Urinary bladder (tissue), 3 donors: ENCODE measurements at regions not wholly inside any gene's neighbourhood (a gene's known extent, or its start where the extent isn't known, plus 50 kb on each side); places are given as distances from the start of the nearest gene placed in this dataset.

Experiments
- DNase-seq: peaks from one replicate; pipeline ENCODE4 v3.0.0-alpha.2; 2015; ENCODE audit errors: extremely low spot score
- H3K27ac ChIP-seq: one replicate; pipeline ENCODE4 v1.5.1; 2013; ENCODE audit warnings: low read depth, mild to moderate bottlenecking, moderate library complexity
- H3K36me3 ChIP-seq: one replicate; pipeline ENCODE4 v1.6.1; 2013; ENCODE audit warnings: mild to moderate bottlenecking, moderate library complexity; ENCODE audit not compliant: insufficient read depth
- H3K4me1 ChIP-seq: one replicate; pipeline ENCODE4 v1.6.1; 2013; ENCODE audit warnings: mild to moderate bottlenecking, moderate library complexity; ENCODE audit not compliant: insufficient read depth
- H3K4me3 ChIP-seq: one replicate; pipeline ENCODE4 v1.5.1; 2013; ENCODE audit warnings: low read depth, low read length
- WGBS: extraction: QIAGEN DNeasy Blood & Tissue Kit; methylation state at CpG from one replicate; pipeline ENCODE4 v1.1.7; 2013; 5-methylcytosine and 5-hydroxymethylcytosine counted together
- donor health status: healthy with polysubstance abuse.
- donor health status: healthy.

DNA sequence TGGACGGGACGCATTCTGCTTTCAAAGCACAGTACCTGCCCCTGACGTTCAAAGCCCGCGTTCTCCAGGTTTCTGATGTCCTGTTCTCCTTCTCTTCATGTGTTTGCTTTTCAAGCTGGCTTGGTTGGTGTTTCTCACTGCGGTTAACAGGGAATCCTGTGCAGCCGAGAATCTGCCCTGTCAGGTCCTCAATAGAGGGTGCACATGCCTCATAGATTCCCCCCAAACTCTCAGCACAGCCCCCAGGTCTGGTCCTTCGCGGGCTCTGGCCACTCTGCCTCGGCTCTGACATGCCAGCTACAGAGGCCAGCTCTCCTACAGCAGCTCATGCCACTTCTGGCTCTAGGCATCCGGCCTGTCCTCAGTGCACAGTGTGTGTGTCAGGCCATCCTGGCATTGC, 1343.8 kb downstream of the TBC1D22A start:
- H3K36me3 ChIP-seq = no peaks in the 10 kb centered on the region
- H3K4me1 ChIP-seq = no peaks in the 10 kb centered on the region
- 85% methylated on average over 11 of the region's 11 CpGs for WGBS
- no peak for DNase-seq
- H3K4me3 ChIP-seq = no peak overlapping the region
- H3K27ac ChIP-seq = no peak overlapping the region

DNA sequence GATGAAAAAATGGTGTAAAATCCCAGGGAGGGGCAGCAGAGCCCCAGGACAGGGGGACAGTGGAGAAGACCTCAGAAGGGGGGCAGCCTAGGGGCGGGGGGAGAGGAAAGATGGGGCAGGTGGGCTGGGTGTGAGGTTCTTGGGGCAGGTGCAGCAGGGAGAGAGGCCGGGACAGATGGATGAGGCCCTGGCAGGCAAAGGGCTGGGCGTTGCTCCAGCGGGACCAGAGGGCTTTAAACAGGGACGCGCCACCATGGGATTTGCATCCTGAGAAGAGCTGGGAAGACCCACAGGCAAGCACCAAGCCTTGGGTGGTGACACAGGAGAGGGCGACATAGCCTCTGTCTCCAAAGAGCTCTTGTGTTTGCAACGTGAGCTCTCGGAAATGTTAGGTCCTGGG, 1342.8 kb downstream of the TBC1D22A start:
- no peaks in the 10 kb centered on the region for H3K36me3 ChIP-seq
- H3K27ac ChIP-seq = no peak overlapping the region
- H3K4me3 ChIP-seq = no peak overlapping the region
- DNase-seq = no peak
- no peaks in the 10 kb centered on the region for H3K4me1 ChIP-seq
- WGBS = 63% methylated on average over 9 of the region's 9 CpGs

DNA sequence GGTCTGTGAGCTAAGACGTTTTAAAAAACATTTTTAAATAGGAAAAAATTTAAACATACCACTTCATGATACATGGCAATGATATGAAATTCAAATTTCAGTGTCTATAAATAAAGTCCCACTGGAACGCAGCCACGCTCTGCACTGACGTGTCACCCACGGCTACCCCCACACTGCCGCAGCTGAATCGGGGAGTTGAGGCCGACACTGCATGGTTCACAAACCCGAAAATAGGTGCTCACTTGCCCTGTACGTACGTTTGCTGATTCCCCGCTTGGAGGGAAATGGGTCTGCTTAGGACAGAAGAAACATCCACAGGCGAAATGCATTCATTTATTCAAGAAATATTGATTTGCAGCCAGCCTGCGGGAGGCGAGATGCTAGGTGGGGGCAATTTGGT, 1342.3 kb downstream of the TBC1D22A start:
- 80% methylated on average over 15 of the region's 15 CpGs for WGBS
- no peak overlapping the region for H3K4me3 ChIP-seq
- H3K27ac ChIP-seq = no peak overlapping the region
- H3K4me1 ChIP-seq = no peaks in the 10 kb centered on the region
- DNase-seq = no peak
- H3K36me3 ChIP-seq = no peaks in the 10 kb centered on the region

DNA sequence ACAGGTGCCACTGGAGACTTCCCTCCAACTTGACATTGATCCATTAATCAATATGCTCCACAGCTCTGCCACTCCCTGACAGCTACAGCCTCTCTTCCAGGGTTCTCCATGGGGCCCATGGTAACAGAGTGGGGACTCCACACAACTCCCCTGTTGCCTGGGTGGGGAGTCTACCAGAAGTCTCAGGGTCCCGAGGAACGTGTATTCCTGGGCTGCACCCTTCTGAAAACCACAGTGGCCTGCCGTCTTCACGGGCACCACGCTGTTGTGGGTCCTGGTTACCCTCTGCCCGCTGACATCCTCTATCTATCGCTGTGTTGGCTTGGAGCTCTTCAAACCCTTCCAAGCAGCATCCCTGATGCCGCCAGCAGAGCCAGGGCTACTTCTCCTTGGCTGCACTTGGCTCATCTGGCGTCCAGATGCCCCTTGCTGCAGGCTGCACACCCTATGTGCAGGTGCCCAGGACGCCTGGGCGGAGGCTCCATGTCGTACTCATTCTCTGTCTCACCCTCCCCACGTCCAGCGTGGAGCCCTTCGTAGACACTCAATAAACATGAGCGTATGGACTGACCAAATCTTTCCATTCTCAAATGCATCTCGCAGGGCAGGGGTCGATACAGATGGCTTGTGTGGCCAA, 1341.8 kb downstream of the TBC1D22A start:
- no peak overlapping the region for H3K4me3 ChIP-seq
- no peak for DNase-seq
- no peaks in the 10 kb centered on the region for H3K4me1 ChIP-seq
- no peak overlapping the region for H3K27ac ChIP-seq
- 88% methylated on average over 18 of the region's 18 CpGs for WGBS
- H3K36me3 ChIP-seq = no peaks in the 10 kb centered on the region

DNA sequence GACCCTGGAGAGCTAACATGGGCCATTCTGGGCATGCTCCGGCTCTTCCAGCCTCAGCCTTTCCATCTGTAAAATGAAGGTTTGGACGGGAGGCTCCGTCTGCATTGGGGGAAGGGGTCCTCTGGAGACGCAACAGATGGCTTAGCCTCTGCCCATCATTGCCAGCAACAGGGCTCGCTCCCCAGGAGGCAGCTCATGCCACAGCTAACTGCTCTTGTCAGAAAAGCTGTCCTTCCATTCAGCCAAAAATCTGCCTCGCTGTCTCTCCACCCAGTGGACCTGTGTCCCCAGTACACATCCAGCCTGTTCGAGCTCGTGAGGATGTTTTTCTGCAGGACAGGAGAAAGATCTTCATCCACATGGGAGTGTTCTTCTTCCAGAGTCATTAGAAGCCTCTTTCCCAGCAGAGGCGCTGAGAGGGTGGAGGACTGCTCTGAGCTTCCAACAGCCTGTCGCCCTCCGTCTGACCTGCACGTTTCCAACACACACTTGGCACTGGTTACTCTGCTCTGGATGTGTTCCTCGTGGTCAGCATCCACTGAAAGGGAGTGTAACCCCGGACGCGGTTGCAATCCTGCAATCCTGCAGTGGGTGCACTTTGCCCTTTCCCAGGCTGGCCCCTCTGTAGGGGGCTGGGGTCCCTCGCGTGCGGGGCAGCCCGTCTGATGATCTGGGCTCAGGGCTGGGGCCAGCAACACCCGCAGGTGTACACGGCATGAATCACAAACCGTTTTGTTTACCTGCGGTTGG, 1340.9 kb downstream of the TBC1D22A start:
- Histone ChIP-seq H3K27ac (no peak overlapping the region), H3K4me3 (no peak overlapping the region), H3K4me1 (no peaks in the 10 kb centered on the region), H3K36me3 (no peaks in the 10 kb centered on the region)
- DNase-seq = peak; percentile 42
- 48% methylated on average over 24 of the region's 24 CpGs for WGBS

DNA sequence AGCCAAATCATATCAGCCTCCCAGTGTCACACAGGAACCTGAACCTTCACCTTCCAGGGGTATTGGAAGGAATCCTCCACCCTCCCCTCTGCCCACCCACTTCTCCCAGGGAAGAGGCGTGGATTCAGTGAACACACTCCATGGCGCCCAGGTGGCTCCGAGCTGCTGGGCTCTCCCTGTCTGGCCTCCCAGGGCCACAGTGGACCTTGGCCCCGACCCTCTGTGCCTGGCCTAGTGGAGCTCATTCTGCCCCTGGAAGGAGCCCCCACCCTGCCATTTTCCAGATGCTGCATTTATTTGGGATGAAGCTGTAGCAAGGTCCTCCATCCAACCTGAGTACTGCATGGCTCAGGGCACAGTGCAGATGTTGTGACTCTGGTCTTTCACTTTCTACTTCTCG, 1340.1 kb downstream of the TBC1D22A start:
- no peak overlapping the region for H3K27ac ChIP-seq
- no peak for DNase-seq
- no peaks in the 10 kb centered on the region for H3K4me1 ChIP-seq
- H3K4me3 ChIP-seq = no peak overlapping the region
- H3K36me3 ChIP-seq = no peaks in the 10 kb centered on the region
- WGBS = 86% methylated on average over 5 of the region's 5 CpGs

DNA sequence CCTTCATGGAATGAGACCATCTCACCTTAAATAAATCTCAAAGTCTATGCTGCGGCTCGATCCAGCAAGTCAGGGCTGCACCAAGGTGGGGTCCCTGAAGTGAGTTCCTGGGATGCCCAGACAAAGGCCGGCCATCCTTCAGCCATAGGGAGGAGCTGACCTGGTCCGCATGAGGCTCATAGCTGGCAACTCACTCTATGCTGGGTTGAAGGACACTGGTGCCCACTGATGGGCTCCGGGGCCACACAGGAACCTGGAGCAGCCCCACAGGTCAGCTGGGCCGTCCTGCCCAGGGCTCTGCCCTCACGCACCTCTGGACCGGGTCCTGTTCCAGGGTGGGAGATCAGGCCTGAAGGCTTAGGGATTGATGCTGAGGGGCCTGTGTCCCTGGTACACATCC, 1339.3 kb downstream of the TBC1D22A start:
- H3K36me3 ChIP-seq = no peaks in the 10 kb centered on the region
- DNase-seq = no peak
- H3K4me1 ChIP-seq = no peaks in the 10 kb centered on the region
- no peak overlapping the region for H3K4me3 ChIP-seq
- 95% methylated on average over 8 of the region's 8 CpGs for WGBS
- no peak overlapping the region for H3K27ac ChIP-seq

DNA sequence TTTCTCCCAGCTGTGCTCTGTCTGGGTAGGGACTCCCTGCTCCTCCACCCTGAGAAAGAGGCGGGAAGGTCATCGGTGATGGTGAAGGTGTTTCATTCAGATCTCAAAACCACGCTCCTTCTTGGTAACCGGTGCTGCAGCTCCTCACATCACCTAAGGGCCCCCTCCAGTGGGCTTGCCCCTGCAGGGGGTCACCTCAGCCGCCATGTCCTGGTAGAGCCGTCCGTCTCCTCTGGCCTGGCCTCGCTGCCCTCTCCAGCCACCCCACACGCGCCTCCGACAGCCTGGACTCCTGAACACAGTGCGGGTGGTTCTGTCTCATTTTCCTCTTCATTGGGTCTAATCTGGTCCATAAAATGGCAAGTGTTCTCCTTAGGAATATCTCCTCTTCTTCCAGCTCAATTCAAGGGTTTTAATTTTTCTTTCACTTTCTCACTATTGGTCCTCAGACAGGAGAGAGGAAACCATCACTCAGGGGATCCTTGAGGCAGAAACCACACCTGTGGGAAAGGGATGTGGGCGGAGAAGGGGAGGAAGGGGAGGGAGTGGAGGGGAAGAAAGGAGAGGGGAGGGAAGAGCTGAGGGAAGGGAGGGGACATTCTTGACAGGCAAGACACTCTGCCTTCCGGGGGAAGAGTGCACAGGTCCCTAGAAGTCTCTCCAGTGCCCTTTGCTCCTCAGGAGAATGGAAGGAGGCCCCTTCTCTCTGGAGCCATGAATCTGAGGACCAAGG, 1338.4 kb downstream of the TBC1D22A start:
- WGBS = 87% methylated on average over 14 of the region's 14 CpGs

DNA sequence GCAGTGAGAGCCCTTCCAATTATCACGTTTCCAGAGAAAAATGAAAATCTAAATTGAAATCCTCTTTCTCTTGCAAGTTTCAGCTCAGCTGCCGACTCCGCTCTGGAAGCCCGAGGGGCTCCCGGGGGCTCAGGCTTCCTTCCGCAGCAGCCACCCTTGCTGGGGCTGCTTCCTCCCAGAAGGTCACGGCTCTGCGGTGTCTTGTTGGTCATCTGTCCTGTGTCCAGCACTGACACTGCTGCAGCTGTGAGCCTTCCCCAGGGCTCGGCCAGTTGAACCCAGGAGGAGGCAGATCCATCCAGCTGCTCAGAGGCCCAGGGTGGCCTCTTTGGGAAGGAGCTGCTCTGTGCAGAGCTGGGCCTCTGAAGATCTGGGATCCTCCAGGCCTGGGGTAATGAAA, 1337.2 kb downstream of the TBC1D22A start:
- no peak overlapping the region for H3K27ac ChIP-seq
- no peaks in the 10 kb centered on the region for H3K36me3 ChIP-seq
- no peak for DNase-seq
- no peak overlapping the region for H3K4me3 ChIP-seq
- H3K4me1 ChIP-seq = no peaks in the 10 kb centered on the region
- WGBS = 64% methylated on average over 9 of the region's 9 CpGs

More for the DNA sequence above, 1338.4 kb downstream of the TBC1D22A start:
- DNase-seq = no peak
- H3K27ac ChIP-seq = no peak overlapping the region
- no peaks in the 10 kb centered on the region for H3K36me3 ChIP-seq
- no peak overlapping the region for H3K4me3 ChIP-seq
- H3K4me1 ChIP-seq = no peaks in the 10 kb centered on the region

DNA sequence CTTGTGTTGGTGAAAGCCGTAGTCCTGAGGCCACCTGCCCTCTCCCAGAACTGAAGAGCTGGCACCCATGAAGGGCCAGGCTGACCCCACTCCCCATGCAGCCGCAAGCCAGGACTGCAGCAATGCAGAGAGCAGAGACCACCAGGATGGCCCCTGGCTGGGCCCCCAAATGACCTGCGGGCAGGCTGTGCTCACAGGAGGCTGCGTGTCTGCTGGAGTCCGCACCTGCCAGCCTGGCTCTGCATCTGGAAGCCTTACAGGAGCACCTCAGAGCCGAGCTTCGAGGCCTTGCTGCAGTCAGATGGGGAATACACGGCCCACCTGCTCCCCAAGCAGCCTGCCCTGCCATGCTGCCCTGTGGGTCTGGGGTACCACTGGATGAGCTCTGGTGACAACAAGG, 1336.8 kb downstream of the TBC1D22A start:
- Histone ChIP-seq H3K4me1 (no peaks in the 10 kb centered on the region), H3K27ac (no peak overlapping the region), H3K4me3 (no peak overlapping the region), H3K36me3 (no peaks in the 10 kb centered on the region)
- DNase-seq = no peak
- 85% methylated on average over 8 of the region's 8 CpGs for WGBS

DNA sequence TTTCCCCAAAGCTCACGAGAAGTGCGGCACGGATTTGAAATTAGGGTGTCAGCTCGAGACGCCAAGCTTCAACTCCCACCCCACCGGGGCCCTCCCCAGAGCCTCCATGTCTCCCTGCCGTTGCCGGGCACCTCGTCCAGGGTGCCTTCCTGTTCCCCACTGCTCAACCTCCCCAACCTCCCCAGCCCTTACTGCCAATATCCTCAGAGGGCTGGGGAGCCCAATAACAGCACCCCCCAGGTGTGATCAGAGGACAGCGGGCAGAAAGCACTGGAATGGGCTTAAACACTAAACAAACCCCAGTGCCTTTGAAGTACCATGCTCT, 1336.4 kb downstream of the TBC1D22A start:
- no peak overlapping the region for H3K4me3 ChIP-seq
- WGBS = 74% methylated on average over 10 of the region's 10 CpGs
- H3K36me3 ChIP-seq = no peaks in the 10 kb centered on the region
- no peak for DNase-seq
- no peaks in the 10 kb centered on the region for H3K4me1 ChIP-seq
- no peak overlapping the region for H3K27ac ChIP-seq

DNA sequence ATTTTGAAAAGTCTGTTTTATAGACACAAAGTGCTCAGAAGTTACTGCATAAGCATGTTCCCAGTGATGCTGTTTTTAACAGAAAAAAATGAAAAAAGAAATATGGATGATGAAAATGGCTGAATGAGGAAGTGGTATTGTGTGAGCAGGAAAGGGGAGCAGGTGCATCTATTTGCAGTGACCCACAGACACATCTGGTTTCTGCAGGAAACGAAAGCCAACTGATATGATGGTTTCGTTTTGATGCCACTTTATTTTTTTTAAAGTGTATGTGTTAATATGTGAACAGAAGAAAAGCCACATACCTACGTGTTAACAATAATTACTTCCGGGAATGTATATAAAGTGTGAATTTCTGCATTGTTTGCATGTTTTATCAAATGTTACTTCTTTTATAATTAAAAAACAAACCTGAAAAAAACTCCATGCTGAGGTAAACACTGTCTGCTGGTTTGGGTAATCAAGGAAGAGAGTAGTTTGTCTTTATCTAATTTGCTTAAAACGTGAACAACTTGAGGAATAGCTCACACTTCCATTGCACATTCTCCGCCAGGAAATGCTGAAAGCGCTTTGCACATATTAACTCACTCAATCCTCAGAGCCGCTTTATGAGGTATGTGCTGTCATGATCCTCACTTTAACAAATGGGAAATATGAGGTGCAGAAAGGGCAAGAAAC, 1335.9 kb downstream of the TBC1D22A start:
- H3K4me1 ChIP-seq = no peaks in the 10 kb centered on the region
- no peak for DNase-seq
- 63% methylated on average over 8 of the region's 8 CpGs for WGBS

DNA sequence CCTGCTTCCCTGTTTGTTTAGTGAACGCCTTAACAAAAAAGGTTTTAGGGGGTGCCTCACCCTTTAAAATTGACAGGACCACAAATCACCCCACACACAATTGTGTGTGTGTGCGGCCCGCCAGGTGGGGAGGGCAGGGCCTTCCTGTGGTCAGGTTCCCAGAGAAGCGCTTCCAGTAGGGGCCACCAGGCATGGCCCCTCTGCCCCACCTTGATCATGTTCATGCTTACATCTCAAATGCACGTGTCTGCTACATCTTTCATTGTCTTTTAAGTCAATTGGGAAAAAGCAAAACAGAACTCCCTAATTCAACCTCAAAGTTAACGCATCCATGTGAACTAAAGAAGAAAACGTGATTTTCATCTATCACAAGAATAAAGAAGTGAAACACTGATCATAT, 1335.3 kb downstream of the TBC1D22A start:
- H3K4me1 ChIP-seq = no peaks in the 10 kb centered on the region
- H3K4me3 ChIP-seq = no peak overlapping the region
- no peak overlapping the region for H3K27ac ChIP-seq
- DNase-seq = no peak
- no peaks in the 10 kb centered on the region for H3K36me3 ChIP-seq
- 78% methylated on average over 7 of the region's 7 CpGs for WGBS

More for the DNA sequence above, 1335.9 kb downstream of the TBC1D22A start:
- no peak overlapping the region for H3K4me3 ChIP-seq
- no peak overlapping the region for H3K27ac ChIP-seq
- H3K36me3 ChIP-seq = no peaks in the 10 kb centered on the region
